Neural progenitor cell (in vitro differentiated cells): ENCODE measurements at regions not wholly inside any gene's neighbourhood (a gene's known extent, or its start where the extent isn't known, plus 50 kb on each side); places are given as distances from the start of the nearest gene placed in this dataset.
A peak's percentile ranks its signal among the peaks of the same experiment; 100 is the strongest.

Source experiments
- DNase-seq: peaks from one replicate; pipeline ENCODE4 v3.0.0-alpha.2; 2016; ENCODE audit warnings: low spot score
- H2AFZ ChIP-seq: fragments of 200-600 bp; sonication (generic); replicated peaks from 2 replicates; pipeline ENCODE4 v1.6.1; 2016; ENCODE audit warnings: antibody characterized with exemption
- H3F3A ChIP-seq: fragments of 200-600 bp; sonication (generic); 2 replicates; pipeline ENCODE4 v1.6.1; 2016; ENCODE audit warnings: antibody characterized with exemption, low read depth
- H3K27ac ChIP-seq: fragments of 200-600 bp; sonication (generic); 2 replicates; pipeline ENCODE4 v1.5.1; 2016; ENCODE audit warnings: mild to moderate bottlenecking
- H3K27me3 ChIP-seq: fragments of 200-600 bp; sonication (generic); 2 replicates; pipeline ENCODE4 v1.6.1; 2016; ENCODE audit warnings: mild to moderate bottlenecking, moderate library complexity
- H3K36me3 ChIP-seq: fragments of 200-600 bp; sonication (generic); 2 replicates; pipeline ENCODE4 v1.5.1; 2016
- H3K4me1 ChIP-seq: fragments of 200-600 bp; sonication (generic); 2 replicates; pipeline ENCODE4 v1.6.1; 2016; ENCODE audit warnings: mixed run types
- H3K4me2 ChIP-seq: fragments of 200-600 bp; sonication (generic); 2 replicates; pipeline ENCODE4 v1.6.1; 2016
- H3K4me3 ChIP-seq: fragments of 200-600 bp; sonication (generic); 2 replicates; pipeline ENCODE4 v1.5.1; 2016
- H3K79me2 ChIP-seq: fragments of 200-600 bp; sonication (generic); 2 replicates; pipeline ENCODE4 v1.6.1; 2016; ENCODE audit warnings: low read depth
- H3K9ac ChIP-seq: fragments of 200-600 bp; sonication (generic); 2 replicates; pipeline ENCODE4 v1.6.1; 2016
- H3K9me3 ChIP-seq: fragments of 200-600 bp; sonication (generic); 2 replicates; pipeline ENCODE4 v1.5.1; 2016; ENCODE audit warnings: low read depth
- H4K20me1 ChIP-seq: fragments of 200-600 bp; sonication (generic); 2 replicates; pipeline ENCODE4 v1.6.1; 2016; ENCODE audit warnings: low read depth
- H3K27ac Mint-ChIP-seq: 3 replicates; pipeline ENCODE4 v1.8.0; 2021; ENCODE audit warnings: mixed read lengths
- H3K27me3 Mint-ChIP-seq: 2 replicates; pipeline ENCODE4 v1.8.0; 2022; ENCODE audit warnings: low read depth, mild to moderate bottlenecking, inconsistent platforms, moderate library complexity, mixed read lengths; ENCODE audit not compliant: insufficient read depth
- H3K36me3 Mint-ChIP-seq: 3 replicates; pipeline ENCODE4 v1.8.0; 2021; ENCODE audit warnings: mixed read lengths
- H3K4me1 Mint-ChIP-seq: 3 replicates; pipeline ENCODE4 v1.8.0; 2021; ENCODE audit warnings: mixed read lengths
- H3K4me3 Mint-ChIP-seq: 3 replicates; pipeline ENCODE4 v1.8.0; 2021; ENCODE audit warnings: mild to moderate bottlenecking, moderate library complexity, mixed read lengths
- H3K9me3 Mint-ChIP-seq: 3 replicates; pipeline ENCODE4 v1.8.0; 2020; ENCODE audit warnings: mixed read lengths
- CTCF ChIP-seq: fragments of 200-600 bp; sonication (generic); IDR thresholded peaks from 2 replicates; pipeline ENCODE4 v1.5.1; 2017; ENCODE audit warnings: antibody characterized with exemption, mild to moderate bottlenecking
- EZH2 ChIP-seq: fragments of 200-600 bp; sonication (generic); IDR thresholded peaks from 2 replicates; pipeline ENCODE4 v1.6.1; 2017; ENCODE audit warnings: antibody characterized with exemption, mild to moderate bottlenecking, moderate library complexity
- EZH2phosphoT487 ChIP-seq: fragments of 200-600 bp; sonication (generic); IDR thresholded peaks from 2 replicates; pipeline ENCODE4 v1.6.1; 2017; ENCODE audit warnings: antibody characterized with exemption

- TF ChIP-seq EZH2 (no peak), CTCF (no peak), EZH2phosphoT487 (no peak)
- H3K9me3 Mint-ChIP-seq = peaks cover 5% of the 10 kb centered on the region
- Histone ChIP-seq H3K9me3 (no peaks in the 10 kb centered on the region), H3K27me3 (no peaks in the 10 kb centered on the region), H3K4me2 (no peak overlapping the region), H3K4me1 (peaks cover 8% of the 10 kb centered on the region), H3K27ac (no peak overlapping the region), H4K20me1 (no peaks in the 10 kb centered on the region), H3K79me2 (no peaks in the 10 kb centered on the region), H3K4me3 (no peak overlapping the region), H3K9ac (no peak overlapping the region), H3F3A (no peaks in the 10 kb centered on the region), H2AFZ (no peak overlapping the region), H3K36me3 (no peaks in the 10 kb centered on the region)
- H3K36me3 Mint-ChIP-seq = no peaks in the 10 kb centered on the region
- peak overlapping the region; percentile 42 for H3K27ac Mint-ChIP-seq
- peaks cover 11% of the 10 kb centered on the region for H3K27me3 Mint-ChIP-seq
- H3K4me3 Mint-ChIP-seq = no peak overlapping the region
- DNase-seq = no peak
- peaks cover 33% of the 10 kb centered on the region for H3K4me1 Mint-ChIP-seq
Observed at GRCh38 chr18:78676622-78677482, 302.8 kb upstream of the SALL3 start.

GRCh38 chr18:78677483-78678317, 301.9 kb upstream of the SALL3 start:
- Mint-ChIP-seq H3K36me3 (no peaks in the 10 kb centered on the region), H3K4me1 (peaks cover 34% of the 10 kb centered on the region), H3K4me3 (no peak overlapping the region), H3K9me3 (peaks cover 5% of the 10 kb centered on the region), H3K27me3 (peaks cover 11% of the 10 kb centered on the region), H3K27ac (peak overlapping the region; percentile 42)
- Histone ChIP-seq H3F3A (no peaks in the 10 kb centered on the region), H3K27ac (no peak overlapping the region), H3K4me1 (peaks cover 8% of the 10 kb centered on the region), H3K27me3 (no peaks in the 10 kb centered on the region), H3K4me2 (no peak overlapping the region), H4K20me1 (no peaks in the 10 kb centered on the region), H3K9ac (no peak overlapping the region), H3K9me3 (no peaks in the 10 kb centered on the region), H3K4me3 (no peak overlapping the region), H2AFZ (no peak overlapping the region), H3K36me3 (no peaks in the 10 kb centered on the region), H3K79me2 (no peaks in the 10 kb centered on the region)
- no peak for DNase-seq
- TF ChIP-seq EZH2phosphoT487 = no peak
- TF ChIP-seq EZH2 = no peak
- no peak for TF ChIP-seq CTCF

GRCh38 chr18:78678318-78678695, 301.3 kb upstream of the SALL3 start:
- Histone ChIP-seq H3K4me1 (peaks cover 8% of the 10 kb centered on the region), H4K20me1 (no peaks in the 10 kb centered on the region), H3K27ac (no peak overlapping the region), H3K9me3 (no peaks in the 10 kb centered on the region), H3F3A (no peaks in the 10 kb centered on the region), H3K27me3 (no peaks in the 10 kb centered on the region), H3K4me3 (no peak overlapping the region), H3K36me3 (no peaks in the 10 kb centered on the region), H2AFZ (no peak overlapping the region), H3K9ac (no peak overlapping the region), H3K79me2 (no peaks in the 10 kb centered on the region), H3K4me2 (no peak overlapping the region)
- H3K4me3 Mint-ChIP-seq = no peak overlapping the region
- TF ChIP-seq EZH2 (no peak), CTCF (no peak), EZH2phosphoT487 (no peak)
- H3K27ac Mint-ChIP-seq = peak overlapping the region; percentile 43
- peaks cover 5% of the 10 kb centered on the region for H3K9me3 Mint-ChIP-seq
- H3K27me3 Mint-ChIP-seq = peaks cover 13% of the 10 kb centered on the region
- DNase-seq = no peak
- H3K4me1 Mint-ChIP-seq = peaks cover 36% of the 10 kb centered on the region
- H3K36me3 Mint-ChIP-seq = no peaks in the 10 kb centered on the region
